ENCODE measurements at regions not wholly inside any gene's neighbourhood (a gene's known extent, or its start where the extent isn't known, plus 50 kb on each side); places are given as distances from the start of the nearest gene placed in this dataset.

DNA sequence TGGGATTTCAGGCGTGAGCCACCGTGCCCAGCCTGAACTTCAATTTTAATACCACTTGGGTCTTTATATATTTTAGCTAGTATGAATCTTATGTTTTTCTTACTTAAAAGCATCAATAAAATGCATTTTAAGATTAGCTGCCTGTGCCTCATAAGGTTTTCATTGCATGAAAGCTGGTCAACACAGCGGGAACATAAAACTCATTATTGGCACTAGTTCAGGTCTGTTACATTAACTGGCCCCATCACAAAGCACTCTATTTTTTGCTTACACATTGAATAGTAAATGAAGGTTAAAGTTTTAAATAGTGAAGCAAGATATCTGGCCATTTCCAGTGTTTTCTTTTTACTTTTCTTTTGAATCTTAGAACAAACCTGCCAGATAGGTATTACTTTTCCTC lies 145.6 kb upstream of the LYSMD4 start:
- no peak for TF ChIP-seq POLR2A (IDR thresholded peaks at IDR 0.05)
- TF ChIP-seq, protein P1, sequence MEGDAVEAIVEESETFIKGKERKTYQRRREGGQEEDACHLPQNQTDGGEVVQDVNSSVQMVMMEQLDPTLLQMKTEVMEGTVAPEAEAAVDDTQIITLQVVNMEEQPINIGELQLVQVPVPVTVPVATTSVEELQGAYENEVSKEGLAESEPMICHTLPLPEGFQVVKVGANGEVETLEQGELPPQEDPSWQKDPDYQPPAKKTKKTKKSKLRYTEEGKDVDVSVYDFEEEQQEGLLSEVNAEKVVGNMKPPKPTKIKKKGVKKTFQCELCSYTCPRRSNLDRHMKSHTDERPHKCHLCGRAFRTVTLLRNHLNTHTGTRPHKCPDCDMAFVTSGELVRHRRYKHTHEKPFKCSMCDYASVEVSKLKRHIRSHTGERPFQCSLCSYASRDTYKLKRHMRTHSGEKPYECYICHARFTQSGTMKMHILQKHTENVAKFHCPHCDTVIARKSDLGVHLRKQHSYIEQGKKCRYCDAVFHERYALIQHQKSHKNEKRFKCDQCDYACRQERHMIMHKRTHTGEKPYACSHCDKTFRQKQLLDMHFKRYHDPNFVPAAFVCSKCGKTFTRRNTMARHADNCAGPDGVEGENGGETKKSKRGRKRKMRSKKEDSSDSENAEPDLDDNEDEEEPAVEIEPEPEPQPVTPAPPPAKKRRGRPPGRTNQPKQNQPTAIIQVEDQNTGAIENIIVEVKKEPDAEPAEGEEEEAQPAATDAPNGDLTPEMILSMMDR (IDR thresholded peaks at IDR 0.05), result no peak
- intact Hi-C loops (cut with DNase I), result no loop called here
- Histone ChIP-seq H3K4me3 (no peak overlapping the region), H3K9me3 (no peaks in the 10 kb centered on the region), H3K27me3 (no peaks in the 10 kb centered on the region), H3K27ac (no peak overlapping the region), H3K36me3 (replicated peaks in 1 of 2; ENCODE audit: insufficient read depth in 1 of 2, low read depth in 2 of 2) (no peaks in the 10 kb centered on the region), H3K4me1 (no peaks in the 10 kb centered on the region)
- DNase-seq (no peak), ATAC-seq (no peak)
- WGBS, 2 donors, result 87 to 90% methylated on average over 3 of the region's 3 CpGs

DNA sequence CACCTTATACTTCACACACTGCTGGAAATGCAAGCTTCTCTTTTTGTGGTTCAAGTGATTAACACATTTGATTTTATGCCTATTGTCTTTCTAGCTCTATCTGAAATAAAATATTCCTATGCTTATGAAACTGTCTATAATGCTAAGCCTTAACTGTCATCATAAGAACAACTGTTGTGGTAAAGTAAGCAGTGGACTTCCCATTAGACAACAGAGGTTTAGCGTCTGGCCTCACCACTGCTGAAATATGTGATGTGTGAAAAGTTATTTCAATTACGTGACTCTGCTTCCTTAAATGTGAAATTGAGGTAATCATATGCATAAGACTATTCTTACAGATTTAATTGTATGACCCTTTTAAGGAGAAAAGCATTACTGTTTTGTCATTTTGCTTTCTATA lies 140.2 kb upstream of the LYSMD4 start:
- DNase-seq (no peak), ATAC-seq (no peak)
- Histone ChIP-seq H3K27ac (no peak overlapping the region), H3K9me3 (no peaks in the 10 kb centered on the region), H3K36me3 (replicated peaks in 1 of 2; ENCODE audit: insufficient read depth in 1 of 2, low read depth in 2 of 2) (no peaks in the 10 kb centered on the region), H3K27me3 (no peaks in the 10 kb centered on the region), H3K4me3 (no peak overlapping the region), H3K4me1 (no peaks in the 10 kb centered on the region)
- intact Hi-C loops (cut with DNase I), result no loop called here
- 81 to 87% methylated on average over 2 of the region's 2 CpGs for WGBS, 2 donors
- TF ChIP-seq, protein P1 (IDR thresholded peaks at IDR 0.05), result no peak
- TF ChIP-seq POLR2A (IDR thresholded peaks at IDR 0.05), result no peak

GRCh38 chr15:99863550-99864198 lies 130.4 kb upstream of the LYSMD4 start:
- no peak for TF ChIP-seq POLR2A (IDR thresholded peaks at IDR 0.05)
- TF ChIP-seq, protein P1 (IDR thresholded peaks at IDR 0.05), result no peak
- DNase-seq, result no peak
- no peaks in the 10 kb centered on the region for H3K9me3 ChIP-seq
- H3K27me3 ChIP-seq, result no peaks in the 10 kb centered on the region
- no peak for ATAC-seq
- H3K4me1 ChIP-seq, result no peaks in the 10 kb centered on the region
- no peak overlapping the region for H3K27ac ChIP-seq
- H3K36me3 ChIP-seq (replicated peaks in 1 of 2; ENCODE audit: insufficient read depth in 1 of 2, low read depth in 2 of 2), result no peaks in the 10 kb centered on the region
- H3K4me3 ChIP-seq, result no peak overlapping the region
- intact Hi-C loops (cut with DNase I), result no loop called here
- 55 to 66% methylated on average over 3 of the region's 3 CpGs for WGBS, 2 donors

GRCh38 chr15:99857836-99858235 lies 124.6 kb upstream of the LYSMD4 start:
- Histone ChIP-seq H3K27ac (no peak overlapping the region), H3K4me3 (no peak overlapping the region), H3K9me3 (no peaks in the 10 kb centered on the region), H3K4me1 (no peaks in the 10 kb centered on the region), H3K36me3 (replicated peaks in 1 of 2; ENCODE audit: insufficient read depth in 1 of 2, low read depth in 2 of 2) (no peaks in the 10 kb centered on the region), H3K27me3 (no peaks in the 10 kb centered on the region)
- ATAC-seq (no peak), DNase-seq (no peak)
- TF ChIP-seq, protein P1 (IDR thresholded peaks at IDR 0.05), result no peak
- no peak for TF ChIP-seq POLR2A (IDR thresholded peaks at IDR 0.05)
- 88 to 89% methylated on average over 1 of the region's 1 CpG for WGBS, 2 donors
- intact Hi-C loops (cut with DNase I), result no loop called here

DNA sequence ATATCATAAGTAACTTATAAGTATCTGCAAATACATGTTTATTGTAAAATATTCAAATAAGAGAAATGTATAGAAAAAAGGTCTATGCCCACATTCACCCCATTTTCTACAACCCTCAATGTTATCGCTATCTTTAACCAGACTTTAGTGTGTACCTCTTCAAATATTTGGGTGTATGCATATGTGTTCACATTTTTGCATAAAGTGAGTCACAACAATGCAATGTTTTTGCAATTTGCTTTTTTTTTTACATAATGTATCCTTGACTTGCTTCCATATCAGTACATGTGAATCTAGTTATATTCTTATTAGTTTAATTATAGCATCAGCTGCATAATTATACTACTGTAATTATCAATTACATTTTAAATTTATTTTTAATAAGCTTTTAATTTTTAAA lies 117.3 kb upstream of the LYSMD4 start:
- Histone ChIP-seq H3K27me3 (no peaks in the 10 kb centered on the region), H3K9me3 (no peaks in the 10 kb centered on the region), H3K27ac (no peak overlapping the region), H3K36me3 (replicated peaks in 1 of 2; ENCODE audit: insufficient read depth in 1 of 2, low read depth in 2 of 2) (no peaks in the 10 kb centered on the region), H3K4me1 (no peaks in the 10 kb centered on the region), H3K4me3 (no peak overlapping the region)
- intact Hi-C loops (cut with DNase I), result no loop called here
- WGBS, 2 donors, result 95% methylated on average over 1 of the region's 1 CpG
- TF ChIP-seq, protein P1 (IDR thresholded peaks at IDR 0.05), result no peak
- no peak for TF ChIP-seq POLR2A (IDR thresholded peaks at IDR 0.05)
- ATAC-seq, result no peak
- DNase-seq, result no peak

Measured in body of pancreas (tissue), 4 donors.